ENCODE measurements at regions not wholly inside any gene's neighbourhood (a gene's known extent, or its start where the extent isn't known, plus 50 kb on each side); places are given as distances from the start of the nearest gene placed in this dataset.

GRCh38 chr16:86185089-86185488 is 286.1 kb downstream of the IRF8 start:
- TF ChIP-seq RAD21 (IDR thresholded peaks at IDR 0.05; ENCODE audit: low read depth): no peak
- no peak for TF ChIP-seq CBX3 (IDR thresholded peaks at IDR 0.05; ENCODE audit: low read depth)
- no peak for TF ChIP-seq EZH2phosphoT487 (IDR thresholded peaks at IDR 0.05; ENCODE audit: borderline replicate concordance)
- no peak for TF ChIP-seq ZFX (IDR thresholded peaks at IDR 0.05)
- no peak for TF ChIP-seq JUND (IDR thresholded peaks at IDR 0.05)
- no peak for TF ChIP-seq FOSL1 (IDR thresholded peaks at IDR 0.05; ENCODE audit: low read depth)
- ChIA-PET RAD21 (ENCODE audit: low non-redundant PET in 1 of 2, low total read pairs in 2 of 2, uncharacterized antibody in 2 of 2, unreplicated experiment in 2 of 2) (interaction anchor here in 1 of 2 experiments (0.5 kb wide), 1 partner anchor 112 kb away, joined by 5 read pairs; no protein-coding TSS in a partner anchor), CTCF (no interaction called here), POLR2A (no interaction called here)
- peaks cover 78% of the 10 kb centered on the region for H3K27me3 ChIP-seq (ENCODE audit: insufficient read depth, low read length)
- H3K36me3 ChIP-seq (ENCODE audit: control insufficient read depth in 1 of 2, insufficient read depth in 2 of 2, low read length in 2 of 2): no peaks in the 10 kb centered on the region
- H3K9me3 ChIP-seq (ENCODE audit: control insufficient read depth in 1 of 2, insufficient read depth in 1 of 2, low read depth in 1 of 2, low read length in 2 of 2): no peaks in the 10 kb centered on the region
- no peaks in the 10 kb centered on the region for H3K9me2 ChIP-seq (ENCODE audit: insufficient read depth)
- BruUV-seq (replicated peaks): no TSS peak
- no peak overlapping the region for H2AFZ ChIP-seq (ENCODE audit: low read depth, low read length, poor library complexity, severe bottlenecking)
- no peak overlapping the region for H3K4me3 ChIP-seq (replicated peaks in 1 of 2; ENCODE audit: low read depth in 1 of 2, low read length in 2 of 2)
- H3K4me2 ChIP-seq (ENCODE audit: low read length): no peak overlapping the region
- no peaks in the 10 kb centered on the region for H4K20me1 ChIP-seq (ENCODE audit: insufficient read depth)
- H3K79me2 ChIP-seq (ENCODE audit: insufficient read depth, low read length): no peaks in the 10 kb centered on the region
- ATAC-seq (no peak), DNase-seq (ENCODE audit: low read depth, low spot score) (no peak)
- intact Hi-C loops (cut with micrococcal nuclease): no loop called here
- H3K27ac ChIP-seq (ENCODE audit: low read depth, low read length): no peak overlapping the region
- no peaks in the 10 kb centered on the region for H3K4me1 ChIP-seq (ENCODE audit: control insufficient read depth in 1 of 2, insufficient read depth in 2 of 2, low read length in 2 of 2)
- no peak overlapping the region for H3K9ac ChIP-seq (ENCODE audit: low read length)

DNA sequence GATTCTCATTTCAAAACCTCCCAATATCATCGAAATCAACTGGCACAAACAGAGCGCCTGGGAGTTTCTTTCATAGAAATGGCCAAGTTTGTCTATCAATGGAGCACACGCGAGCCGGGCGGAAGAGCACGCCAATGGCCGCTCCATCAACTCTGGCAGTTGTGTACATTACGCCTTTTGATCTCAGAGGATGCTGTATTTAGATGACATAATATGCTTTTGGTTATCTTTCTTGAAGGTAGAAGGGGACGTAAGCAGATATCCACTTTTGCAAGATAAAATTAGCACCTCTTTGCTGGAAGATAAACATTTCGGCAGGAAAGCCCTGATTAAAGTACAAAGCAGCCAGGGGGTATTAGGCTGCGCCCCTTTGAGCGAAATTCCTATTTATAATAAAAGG is 287.4 kb downstream of the IRF8 start:
- ChIA-PET POLR2A (no interaction called here), CTCF (no interaction called here), RAD21 (ENCODE audit: low non-redundant PET in 1 of 2, low total read pairs in 2 of 2, uncharacterized antibody in 2 of 2, unreplicated experiment in 2 of 2) (no interaction called here)
- BruUV-seq (replicated peaks): no TSS peak
- no peaks in the 10 kb centered on the region for H3K79me2 ChIP-seq (ENCODE audit: insufficient read depth, low read length)
- intact Hi-C loops (cut with micrococcal nuclease): no loop called here
- H3K9me3 ChIP-seq (ENCODE audit: control insufficient read depth in 1 of 2, insufficient read depth in 1 of 2, low read depth in 1 of 2, low read length in 2 of 2): no peaks in the 10 kb centered on the region
- no peaks in the 10 kb centered on the region for H3K9me2 ChIP-seq (ENCODE audit: insufficient read depth)
- no peak overlapping the region for H3K27ac ChIP-seq (ENCODE audit: low read depth, low read length)
- no peak overlapping the region for H3K9ac ChIP-seq (ENCODE audit: low read length)
- no peaks in the 10 kb centered on the region for H4K20me1 ChIP-seq (ENCODE audit: insufficient read depth)
- DNase-seq (ENCODE audit: low read depth, low spot score): no peak
- no peaks in the 10 kb centered on the region for H3K36me3 ChIP-seq (ENCODE audit: control insufficient read depth in 1 of 2, insufficient read depth in 2 of 2, low read length in 2 of 2)
- H3K4me2 ChIP-seq (ENCODE audit: low read length): no peak overlapping the region
- no peak overlapping the region for H3K4me3 ChIP-seq (replicated peaks in 1 of 2; ENCODE audit: low read depth in 1 of 2, low read length in 2 of 2)
- H3K4me1 ChIP-seq (ENCODE audit: control insufficient read depth in 1 of 2, insufficient read depth in 2 of 2, low read length in 2 of 2): no peaks in the 10 kb centered on the region
- H3K27me3 ChIP-seq (ENCODE audit: insufficient read depth, low read length): peaks cover 89% of the 10 kb centered on the region
- H2AFZ ChIP-seq (ENCODE audit: low read depth, low read length, poor library complexity, severe bottlenecking): no peak overlapping the region
- no peak for ATAC-seq
- TF ChIP-seq, protein P1, sequence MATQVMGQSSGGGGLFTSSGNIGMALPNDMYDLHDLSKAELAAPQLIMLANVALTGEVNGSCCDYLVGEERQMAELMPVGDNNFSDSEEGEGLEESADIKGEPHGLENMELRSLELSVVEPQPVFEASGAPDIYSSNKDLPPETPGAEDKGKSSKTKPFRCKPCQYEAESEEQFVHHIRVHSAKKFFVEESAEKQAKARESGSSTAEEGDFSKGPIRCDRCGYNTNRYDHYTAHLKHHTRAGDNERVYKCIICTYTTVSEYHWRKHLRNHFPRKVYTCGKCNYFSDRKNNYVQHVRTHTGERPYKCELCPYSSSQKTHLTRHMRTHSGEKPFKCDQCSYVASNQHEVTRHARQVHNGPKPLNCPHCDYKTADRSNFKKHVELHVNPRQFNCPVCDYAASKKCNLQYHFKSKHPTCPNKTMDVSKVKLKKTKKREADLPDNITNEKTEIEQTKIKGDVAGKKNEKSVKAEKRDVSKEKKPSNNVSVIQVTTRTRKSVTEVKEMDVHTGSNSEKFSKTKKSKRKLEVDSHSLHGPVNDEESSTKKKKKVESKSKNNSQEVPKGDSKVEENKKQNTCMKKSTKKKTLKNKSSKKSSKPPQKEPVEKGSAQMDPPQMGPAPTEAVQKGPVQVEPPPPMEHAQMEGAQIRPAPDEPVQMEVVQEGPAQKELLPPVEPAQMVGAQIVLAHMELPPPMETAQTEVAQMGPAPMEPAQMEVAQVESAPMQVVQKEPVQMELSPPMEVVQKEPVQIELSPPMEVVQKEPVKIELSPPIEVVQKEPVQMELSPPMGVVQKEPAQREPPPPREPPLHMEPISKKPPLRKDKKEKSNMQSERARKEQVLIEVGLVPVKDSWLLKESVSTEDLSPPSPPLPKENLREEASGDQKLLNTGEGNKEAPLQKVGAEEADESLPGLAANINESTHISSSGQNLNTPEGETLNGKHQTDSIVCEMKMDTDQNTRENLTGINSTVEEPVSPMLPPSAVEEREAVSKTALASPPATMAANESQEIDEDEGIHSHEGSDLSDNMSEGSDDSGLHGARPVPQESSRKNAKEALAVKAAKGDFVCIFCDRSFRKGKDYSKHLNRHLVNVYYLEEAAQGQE (IDR thresholded peaks at IDR 0.05; ENCODE audit: low read depth): no peak
- TF ChIP-seq CEBPB (IDR thresholded peaks at IDR 0.05; ENCODE audit: low read depth) (no peak), EZH2phosphoT487 (IDR thresholded peaks at IDR 0.05; ENCODE audit: borderline replicate concordance) (no peak), TCF7L2 (IDR thresholded peaks at IDR 0.05; ENCODE audit: borderline replicate concordance, extremely low read depth, insufficient read depth, insufficient read length) (no peak), RAD21 (IDR thresholded peaks at IDR 0.05; ENCODE audit: low read depth) (no peak), ELF1 (IDR thresholded peaks at IDR 0.05; ENCODE audit: borderline replicate concordance, low read depth) (no peak), ZNF274 (IDR thresholded peaks at IDR 0.05; ENCODE audit: low read depth, low read length) (no peak), YY1 (IDR thresholded peaks at IDR 0.05; ENCODE audit: extremely low read depth, insufficient replicate concordance, low read depth, low read length) (no peak), POLR2A (IDR thresholded peaks at IDR 0.05; ENCODE audit: borderline replicate concordance, extremely low read depth, insufficient read depth, insufficient read length) (no peak), EZH2 (IDR thresholded peaks at IDR 0.05) (no peak), EGR1 (IDR thresholded peaks at IDR 0.05; ENCODE audit: low read depth) (no peak), SIN3A (IDR thresholded peaks at IDR 0.05; ENCODE audit: low read depth) (no peak)
- TF ChIP-seq, protein P2, sequence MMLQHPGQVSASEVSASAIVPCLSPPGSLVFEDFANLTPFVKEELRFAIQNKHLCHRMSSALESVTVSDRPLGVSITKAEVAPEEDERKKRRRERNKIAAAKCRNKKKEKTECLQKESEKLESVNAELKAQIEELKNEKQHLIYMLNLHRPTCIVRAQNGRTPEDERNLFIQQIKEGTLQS (IDR thresholded peaks at IDR 0.05): no peak
- TF ChIP-seq, protein P3, sequence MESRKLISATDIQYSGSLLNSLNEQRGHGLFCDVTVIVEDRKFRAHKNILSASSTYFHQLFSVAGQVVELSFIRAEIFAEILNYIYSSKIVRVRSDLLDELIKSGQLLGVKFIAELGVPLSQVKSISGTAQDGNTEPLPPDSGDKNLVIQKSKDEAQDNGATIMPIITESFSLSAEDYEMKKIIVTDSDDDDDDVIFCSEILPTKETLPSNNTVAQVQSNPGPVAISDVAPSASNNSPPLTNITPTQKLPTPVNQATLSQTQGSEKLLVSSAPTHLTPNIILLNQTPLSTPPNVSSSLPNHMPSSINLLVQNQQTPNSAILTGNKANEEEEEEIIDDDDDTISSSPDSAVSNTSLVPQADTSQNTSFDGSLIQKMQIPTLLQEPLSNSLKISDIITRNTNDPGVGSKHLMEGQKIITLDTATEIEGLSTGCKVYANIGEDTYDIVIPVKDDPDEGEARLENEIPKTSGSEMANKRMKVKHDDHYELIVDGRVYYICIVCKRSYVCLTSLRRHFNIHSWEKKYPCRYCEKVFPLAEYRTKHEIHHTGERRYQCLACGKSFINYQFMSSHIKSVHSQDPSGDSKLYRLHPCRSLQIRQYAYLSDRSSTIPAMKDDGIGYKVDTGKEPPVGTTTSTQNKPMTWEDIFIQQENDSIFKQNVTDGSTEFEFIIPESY (IDR thresholded peaks at IDR 0.05; ENCODE audit: extremely low read depth, insufficient replicate concordance, low read length): no peak
